ENCODE measurements at regions not wholly inside any gene's neighbourhood (a gene's known extent, or its start where the extent isn't known, plus 50 kb on each side); places are given as distances from the start of the nearest gene placed in this dataset.

DNA sequence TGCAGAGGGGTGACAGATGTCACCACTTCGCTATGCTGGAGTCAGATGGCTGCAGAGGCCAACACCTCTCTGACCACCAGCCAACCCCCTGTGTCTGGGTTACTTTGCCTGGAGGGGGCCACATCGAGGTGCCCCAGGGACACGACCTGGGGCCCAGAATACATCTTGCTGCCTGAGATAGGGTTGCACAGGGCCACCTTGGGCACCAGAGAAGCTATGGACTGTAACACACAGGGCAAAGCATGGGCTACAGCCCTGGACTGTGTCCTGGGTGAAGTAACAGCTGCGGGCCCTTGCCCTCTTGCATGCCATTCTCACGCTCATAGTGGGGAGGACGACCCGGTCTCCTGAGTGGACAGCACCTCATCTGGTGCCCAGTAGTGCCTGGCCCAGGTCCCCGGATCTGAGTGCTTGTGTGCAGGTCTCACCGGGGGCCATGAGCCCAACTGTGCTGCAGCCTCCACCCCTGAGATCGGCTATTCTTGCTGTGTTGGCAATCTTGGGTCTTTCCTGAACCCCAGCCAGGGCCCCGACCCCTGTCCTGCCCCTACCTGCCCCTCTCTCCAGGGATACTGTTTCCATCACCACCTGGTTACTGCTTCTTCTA, 115.2 kb upstream of the GDF10 start:
- TF ChIP-seq CTCF (IDR thresholded peaks at IDR 0.05): no peak
- TF ChIP-seq POLR2A (IDR thresholded peaks at IDR 0.05): no peak
- no peak for TF ChIP-seq POLR2AphosphoS5 (IDR thresholded peaks at IDR 0.05; ENCODE audit: insufficient read depth in 1 of 2, low read depth in 1 of 2)

Data from vagina (tissue), 2 donors.